Progenitor cell of endocrine pancreas (in vitro differentiated cells): ENCODE measurements at regions not wholly inside any gene's neighbourhood (a gene's known extent, or its start where the extent isn't known, plus 50 kb on each side); places are given as distances from the start of the nearest gene placed in this dataset.

Experiments
- DNase-seq: peaks from one replicate; pipeline ENCODE4 v3.0.0; 2021; ENCODE audit warnings: low spot score; ENCODE audit not compliant: unreplicated experiment
- H3K27ac Mint-ChIP-seq: 2 replicates; pipeline ENCODE4 v1.8.0; 2021; ENCODE audit warnings: mild to moderate bottlenecking, moderate library complexity, mixed read lengths
- H3K27me3 Mint-ChIP-seq: 2 replicates; pipeline ENCODE4 v1.8.0; 2021; ENCODE audit warnings: mixed read lengths
- H3K36me3 Mint-ChIP-seq: 2 replicates; pipeline ENCODE4 v1.8.0; 2022; ENCODE audit warnings: mixed read lengths; ENCODE audit not compliant: insufficient read depth
- H3K4me1 Mint-ChIP-seq: 2 replicates; pipeline ENCODE4 v1.8.0; 2021; ENCODE audit warnings: low read depth, mixed read lengths
- H3K4me3 Mint-ChIP-seq: 2 replicates; pipeline ENCODE4 v1.8.0; 2021; ENCODE audit warnings: low read depth, mild to moderate bottlenecking, moderate library complexity, mixed read lengths
- H3K9me3 Mint-ChIP-seq: 2 replicates; pipeline ENCODE4 v1.8.0; 2021; ENCODE audit warnings: low read depth, mixed read lengths
- TF ChIP-seq, protein P1 (sequence below): fragments of 200-600 bp; sonication (generic); IDR thresholded peaks from one replicate; pipeline ENCODE4 v1.5.0; 2021; ENCODE audit warnings: antibody characterized with exemption, mild to moderate bottlenecking; ENCODE audit not compliant: unreplicated experiment

DNA sequence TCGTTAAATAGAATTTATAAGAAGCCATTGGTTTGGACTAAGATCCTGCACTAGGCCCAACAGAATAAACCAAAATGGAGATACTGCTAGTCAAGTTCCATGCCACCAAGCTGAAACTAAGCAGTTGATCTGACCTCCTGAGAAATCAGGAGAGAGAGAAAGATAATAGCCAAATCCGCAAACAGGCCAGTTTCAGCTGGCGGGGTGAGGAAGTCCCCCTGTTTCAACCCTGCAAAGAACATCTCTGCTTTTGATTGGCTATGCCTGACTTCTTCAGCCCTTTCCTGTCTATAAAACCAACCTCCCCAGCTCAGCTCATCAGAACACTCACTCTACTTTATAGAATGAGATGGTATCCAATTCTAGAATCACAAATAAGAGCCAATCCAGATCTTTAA lies 543.3 kb upstream of the ID2 start:
- TF ChIP-seq, protein P1, sequence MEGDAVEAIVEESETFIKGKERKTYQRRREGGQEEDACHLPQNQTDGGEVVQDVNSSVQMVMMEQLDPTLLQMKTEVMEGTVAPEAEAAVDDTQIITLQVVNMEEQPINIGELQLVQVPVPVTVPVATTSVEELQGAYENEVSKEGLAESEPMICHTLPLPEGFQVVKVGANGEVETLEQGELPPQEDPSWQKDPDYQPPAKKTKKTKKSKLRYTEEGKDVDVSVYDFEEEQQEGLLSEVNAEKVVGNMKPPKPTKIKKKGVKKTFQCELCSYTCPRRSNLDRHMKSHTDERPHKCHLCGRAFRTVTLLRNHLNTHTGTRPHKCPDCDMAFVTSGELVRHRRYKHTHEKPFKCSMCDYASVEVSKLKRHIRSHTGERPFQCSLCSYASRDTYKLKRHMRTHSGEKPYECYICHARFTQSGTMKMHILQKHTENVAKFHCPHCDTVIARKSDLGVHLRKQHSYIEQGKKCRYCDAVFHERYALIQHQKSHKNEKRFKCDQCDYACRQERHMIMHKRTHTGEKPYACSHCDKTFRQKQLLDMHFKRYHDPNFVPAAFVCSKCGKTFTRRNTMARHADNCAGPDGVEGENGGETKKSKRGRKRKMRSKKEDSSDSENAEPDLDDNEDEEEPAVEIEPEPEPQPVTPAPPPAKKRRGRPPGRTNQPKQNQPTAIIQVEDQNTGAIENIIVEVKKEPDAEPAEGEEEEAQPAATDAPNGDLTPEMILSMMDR: no peak
- no peaks in the 10 kb centered on the region for H3K36me3 Mint-ChIP-seq

DNA sequence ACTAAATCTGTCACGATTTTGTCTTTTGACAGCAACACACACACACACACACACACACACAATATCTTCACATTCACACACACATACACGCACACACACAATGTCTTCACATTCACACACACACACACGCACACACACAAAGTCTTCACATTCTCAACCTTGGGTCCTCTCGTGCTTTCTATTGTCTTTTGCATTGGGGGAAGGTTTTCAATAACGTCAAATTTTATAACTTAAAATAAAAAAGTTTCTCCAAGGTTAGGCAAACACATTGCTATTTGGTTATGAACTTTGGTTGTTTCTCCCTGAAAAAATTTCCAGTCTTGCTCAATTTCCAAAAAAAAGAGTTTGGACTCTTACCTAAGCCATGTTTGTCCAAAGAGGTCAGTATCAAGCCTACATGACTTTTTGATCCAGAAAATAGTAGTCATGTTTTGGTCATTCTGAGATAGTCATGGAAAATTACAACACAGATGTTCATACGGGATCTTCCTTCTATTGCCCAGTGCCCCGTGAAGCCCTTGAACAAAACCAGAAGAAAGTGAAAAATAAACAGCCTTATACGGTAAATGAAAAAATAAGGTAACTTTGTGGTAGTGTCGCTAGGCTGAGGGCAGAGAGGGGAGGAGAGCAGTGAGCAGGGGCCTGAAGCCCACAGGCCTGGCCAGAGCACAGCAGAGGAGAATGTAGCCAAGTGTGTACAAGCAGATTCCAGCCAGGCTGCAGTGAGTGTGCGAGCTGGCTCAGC lies 542.8 kb upstream of the ID2 start:
- H3K4me1 Mint-ChIP-seq: peaks cover 12% of the 10 kb centered on the region
- H3K4me3 Mint-ChIP-seq: no peak overlapping the region
- H3K27me3 Mint-ChIP-seq: peaks cover 8% of the 10 kb centered on the region
- H3K36me3 Mint-ChIP-seq: no peaks in the 10 kb centered on the region
- TF ChIP-seq, protein P1: no peak
- no peak for DNase-seq
- H3K9me3 Mint-ChIP-seq: no peaks in the 10 kb centered on the region
- no peak overlapping the region for H3K27ac Mint-ChIP-seq

More for the DNA sequence above, 543.3 kb upstream of the ID2 start:
- Mint-ChIP-seq H3K4me3 (no peak overlapping the region), H3K4me1 (peaks cover 15% of the 10 kb centered on the region), H3K27ac (no peak overlapping the region), H3K27me3 (peaks cover 8% of the 10 kb centered on the region), H3K9me3 (no peaks in the 10 kb centered on the region)
- DNase-seq: no peak

DNA sequence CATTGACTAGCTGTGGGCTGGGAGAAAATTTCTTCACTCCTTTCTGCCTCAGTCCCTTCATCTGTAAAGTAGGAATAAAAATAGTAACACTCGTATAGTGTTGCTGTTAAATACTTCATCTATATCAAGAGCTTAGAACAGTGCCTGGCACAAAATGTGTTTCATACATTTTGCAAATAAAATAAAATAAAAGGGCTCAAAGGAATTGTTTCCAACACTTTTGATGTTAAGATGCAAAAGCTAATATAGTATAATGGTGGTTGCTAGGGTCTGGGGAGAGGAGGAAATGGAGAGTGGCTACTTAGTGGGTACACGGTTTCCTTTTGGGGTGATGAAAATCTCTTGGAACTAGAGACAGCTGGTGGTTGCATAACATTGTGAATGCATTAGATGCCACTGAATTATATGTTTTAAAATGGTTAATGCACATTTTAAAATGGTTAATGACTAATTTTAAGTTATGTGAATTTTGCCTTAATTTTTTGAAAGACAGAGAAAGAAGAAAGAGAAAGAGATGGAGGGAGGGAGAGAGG lies 542.1 kb upstream of the ID2 start:
- TF ChIP-seq, protein P1: no peak
- no peak overlapping the region for H3K27ac Mint-ChIP-seq
- no peak overlapping the region for H3K4me3 Mint-ChIP-seq

DNA sequence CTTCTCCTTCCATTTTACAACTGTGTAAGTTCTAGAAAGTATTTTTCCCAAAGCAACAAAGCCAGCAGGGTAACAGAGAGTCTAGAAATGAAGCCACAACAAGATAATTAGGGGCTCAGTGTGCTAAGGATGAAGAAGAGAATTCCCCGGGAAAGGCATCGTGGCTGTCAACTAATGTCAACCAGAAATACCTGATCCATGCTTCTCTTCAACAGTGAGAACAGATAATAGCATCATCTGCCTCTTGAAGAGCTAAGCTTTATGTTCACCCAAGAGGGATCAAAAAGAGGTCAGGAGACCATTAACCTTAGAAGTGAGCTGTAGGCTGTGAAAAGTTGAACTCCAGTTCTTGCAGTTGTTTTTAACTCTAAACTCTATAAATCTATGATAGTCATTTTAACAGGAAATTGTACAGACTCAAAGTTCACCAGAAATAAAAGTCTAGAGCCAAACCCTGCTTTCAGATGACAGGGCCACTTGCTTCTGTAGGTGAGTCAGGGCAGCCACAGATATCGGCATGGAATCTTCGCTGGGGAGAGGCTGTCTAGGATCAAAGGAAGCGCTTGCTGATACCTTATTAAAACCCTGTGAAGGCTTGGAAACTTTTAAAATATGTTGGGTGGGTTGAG lies 540.7 kb upstream of the ID2 start:
- no peak overlapping the region for H3K27ac Mint-ChIP-seq
- no peak for DNase-seq
- H3K36me3 Mint-ChIP-seq: no peaks in the 10 kb centered on the region
- H3K9me3 Mint-ChIP-seq: no peaks in the 10 kb centered on the region
- peaks cover 11% of the 10 kb centered on the region for H3K27me3 Mint-ChIP-seq
- H3K4me1 Mint-ChIP-seq: peaks cover under 1% of the 10 kb centered on the region
- H3K4me3 Mint-ChIP-seq: no peak overlapping the region
- TF ChIP-seq, protein P1: no peak

More for the DNA sequence above, 542.1 kb upstream of the ID2 start:
- H3K36me3 Mint-ChIP-seq: no peaks in the 10 kb centered on the region
- H3K27me3 Mint-ChIP-seq: peaks cover 9% of the 10 kb centered on the region
- H3K4me1 Mint-ChIP-seq: peaks cover 7% of the 10 kb centered on the region
- no peak for DNase-seq
- H3K9me3 Mint-ChIP-seq: no peaks in the 10 kb centered on the region

DNA sequence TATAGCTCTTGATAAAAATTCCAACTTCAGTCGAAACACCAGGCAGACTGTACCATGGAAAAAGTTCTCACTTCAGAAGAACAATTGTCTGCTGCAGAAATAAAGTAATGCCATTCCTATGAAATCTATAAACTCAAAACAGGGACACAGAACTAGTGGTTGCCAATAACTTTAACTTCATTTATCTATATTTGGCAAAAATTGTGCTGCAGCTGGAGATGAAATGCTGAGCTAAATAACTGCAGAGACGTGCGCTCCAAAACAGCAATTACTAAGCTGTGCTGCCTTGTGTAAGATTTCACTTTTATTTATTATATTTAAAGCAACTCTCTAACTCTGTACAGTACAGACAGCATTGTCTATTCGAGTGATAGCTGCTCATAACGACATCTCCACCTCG lies 540.1 kb upstream of the ID2 start:
- H3K4me3 Mint-ChIP-seq: no peak overlapping the region
- H3K36me3 Mint-ChIP-seq: no peaks in the 10 kb centered on the region
- TF ChIP-seq, protein P1: no peak
- H3K27me3 Mint-ChIP-seq: peaks cover 11% of the 10 kb centered on the region
- H3K27ac Mint-ChIP-seq: no peak overlapping the region
- DNase-seq: no peak
- H3K4me1 Mint-ChIP-seq: peaks cover 2% of the 10 kb centered on the region
- no peaks in the 10 kb centered on the region for H3K9me3 Mint-ChIP-seq
